ENCODE measurements at regions not wholly inside any gene's neighbourhood (a gene's known extent, or its start where the extent isn't known, plus 50 kb on each side); places are given as distances from the start of the nearest gene placed in this dataset.

DNA sequence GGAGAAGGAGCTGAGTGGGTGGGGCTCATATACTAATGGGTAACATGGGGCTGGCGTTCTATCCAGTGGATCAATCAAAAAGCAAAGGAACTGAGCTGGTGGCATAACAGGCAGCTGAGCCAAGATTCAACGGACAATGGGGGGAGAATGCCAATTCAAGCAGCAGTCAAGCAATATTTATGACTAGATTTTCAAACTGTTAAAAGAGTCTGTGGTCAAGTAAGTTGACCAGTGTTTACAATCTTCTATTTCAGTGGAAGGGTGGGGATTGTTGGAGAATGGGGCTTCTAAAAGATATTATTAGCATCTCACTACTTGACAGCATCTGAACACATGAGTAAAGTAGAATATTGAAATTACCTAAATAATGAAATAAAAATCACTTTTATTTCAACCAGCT is 64.9 kb upstream of the SCRG1 start:
- TF ChIP-seq POLR2A (IDR thresholded peaks at IDR 0.05) (no peak), CTCF (IDR thresholded peaks at IDR 0.05) (no peak), POLR2AphosphoS5 (IDR thresholded peaks at IDR 0.05) (no peak)
